ENCODE measurements at regions not wholly inside any gene's neighbourhood (a gene's known extent, or its start where the extent isn't known, plus 50 kb on each side); places are given as distances from the start of the nearest gene placed in this dataset.

DNA sequence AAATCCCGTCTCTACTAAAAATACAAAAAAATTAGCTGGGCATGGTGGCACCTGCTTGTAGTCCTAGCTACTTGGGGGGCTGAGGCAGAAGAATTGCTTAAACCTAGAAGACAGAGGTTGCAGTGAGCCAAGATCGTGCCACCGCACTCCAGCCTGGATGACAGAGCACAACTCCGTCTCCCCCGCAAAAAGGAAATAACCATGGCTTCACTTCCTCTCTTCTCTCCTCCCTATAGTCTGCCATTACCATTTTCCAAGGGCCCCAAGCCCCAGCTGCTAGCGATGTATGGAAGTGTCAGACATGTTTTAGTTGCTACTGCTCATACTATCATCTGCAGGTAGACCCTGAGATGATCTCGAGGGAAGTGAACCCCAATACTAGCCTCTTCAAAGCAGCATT lies 177.3 kb upstream of the FAM9B start:
- H3K27ac ChIP-seq (ENCODE audit: low read depth) = no peak overlapping the region
- Mint-ChIP-seq H3K27ac (no peak overlapping the region), H3K9me3 (no peaks in the 10 kb centered on the region; the same call in 2 of the 3 replicates), H3K36me3 (ENCODE audit: low read depth) (no peaks in the 10 kb centered on the region), H3K4me1 (peaks cover 12% of the 10 kb centered on the region; the same call in 2 of the 3 replicates), H3K27me3 (ENCODE audit: insufficient read depth, low read depth, poor library complexity) (peaks cover 2% of the 10 kb centered on the region), H3K4me3 (no peak overlapping the region)
- no peaks in the 10 kb centered on the region for H3K9me2 ChIP-seq (ENCODE audit: insufficient read depth)
- no peaks in the 10 kb centered on the region for H3K27me3 ChIP-seq (ENCODE audit: insufficient read depth)
- no peaks in the 10 kb centered on the region for H3K79me2 ChIP-seq (replicated peaks; ENCODE audit: insufficient read depth)
- ATAC-seq = no peak
- H3K4me2 ChIP-seq = no peak overlapping the region
- H3F3A ChIP-seq (replicated peaks; ENCODE audit: low read depth) = no peaks in the 10 kb centered on the region
- no peak for TF ChIP-seq REST (IDR thresholded peaks at IDR 0.05; ENCODE audit: unreplicated experiment)
- no peak for TF ChIP-seq EZH2 (IDR thresholded peaks at IDR 0.05; ENCODE audit: low read depth, unreplicated experiment)
- TF ChIP-seq JUNB (IDR thresholded peaks at IDR 0.05; ENCODE audit: unreplicated experiment) = no peak
- TF ChIP-seq, protein P1, sequence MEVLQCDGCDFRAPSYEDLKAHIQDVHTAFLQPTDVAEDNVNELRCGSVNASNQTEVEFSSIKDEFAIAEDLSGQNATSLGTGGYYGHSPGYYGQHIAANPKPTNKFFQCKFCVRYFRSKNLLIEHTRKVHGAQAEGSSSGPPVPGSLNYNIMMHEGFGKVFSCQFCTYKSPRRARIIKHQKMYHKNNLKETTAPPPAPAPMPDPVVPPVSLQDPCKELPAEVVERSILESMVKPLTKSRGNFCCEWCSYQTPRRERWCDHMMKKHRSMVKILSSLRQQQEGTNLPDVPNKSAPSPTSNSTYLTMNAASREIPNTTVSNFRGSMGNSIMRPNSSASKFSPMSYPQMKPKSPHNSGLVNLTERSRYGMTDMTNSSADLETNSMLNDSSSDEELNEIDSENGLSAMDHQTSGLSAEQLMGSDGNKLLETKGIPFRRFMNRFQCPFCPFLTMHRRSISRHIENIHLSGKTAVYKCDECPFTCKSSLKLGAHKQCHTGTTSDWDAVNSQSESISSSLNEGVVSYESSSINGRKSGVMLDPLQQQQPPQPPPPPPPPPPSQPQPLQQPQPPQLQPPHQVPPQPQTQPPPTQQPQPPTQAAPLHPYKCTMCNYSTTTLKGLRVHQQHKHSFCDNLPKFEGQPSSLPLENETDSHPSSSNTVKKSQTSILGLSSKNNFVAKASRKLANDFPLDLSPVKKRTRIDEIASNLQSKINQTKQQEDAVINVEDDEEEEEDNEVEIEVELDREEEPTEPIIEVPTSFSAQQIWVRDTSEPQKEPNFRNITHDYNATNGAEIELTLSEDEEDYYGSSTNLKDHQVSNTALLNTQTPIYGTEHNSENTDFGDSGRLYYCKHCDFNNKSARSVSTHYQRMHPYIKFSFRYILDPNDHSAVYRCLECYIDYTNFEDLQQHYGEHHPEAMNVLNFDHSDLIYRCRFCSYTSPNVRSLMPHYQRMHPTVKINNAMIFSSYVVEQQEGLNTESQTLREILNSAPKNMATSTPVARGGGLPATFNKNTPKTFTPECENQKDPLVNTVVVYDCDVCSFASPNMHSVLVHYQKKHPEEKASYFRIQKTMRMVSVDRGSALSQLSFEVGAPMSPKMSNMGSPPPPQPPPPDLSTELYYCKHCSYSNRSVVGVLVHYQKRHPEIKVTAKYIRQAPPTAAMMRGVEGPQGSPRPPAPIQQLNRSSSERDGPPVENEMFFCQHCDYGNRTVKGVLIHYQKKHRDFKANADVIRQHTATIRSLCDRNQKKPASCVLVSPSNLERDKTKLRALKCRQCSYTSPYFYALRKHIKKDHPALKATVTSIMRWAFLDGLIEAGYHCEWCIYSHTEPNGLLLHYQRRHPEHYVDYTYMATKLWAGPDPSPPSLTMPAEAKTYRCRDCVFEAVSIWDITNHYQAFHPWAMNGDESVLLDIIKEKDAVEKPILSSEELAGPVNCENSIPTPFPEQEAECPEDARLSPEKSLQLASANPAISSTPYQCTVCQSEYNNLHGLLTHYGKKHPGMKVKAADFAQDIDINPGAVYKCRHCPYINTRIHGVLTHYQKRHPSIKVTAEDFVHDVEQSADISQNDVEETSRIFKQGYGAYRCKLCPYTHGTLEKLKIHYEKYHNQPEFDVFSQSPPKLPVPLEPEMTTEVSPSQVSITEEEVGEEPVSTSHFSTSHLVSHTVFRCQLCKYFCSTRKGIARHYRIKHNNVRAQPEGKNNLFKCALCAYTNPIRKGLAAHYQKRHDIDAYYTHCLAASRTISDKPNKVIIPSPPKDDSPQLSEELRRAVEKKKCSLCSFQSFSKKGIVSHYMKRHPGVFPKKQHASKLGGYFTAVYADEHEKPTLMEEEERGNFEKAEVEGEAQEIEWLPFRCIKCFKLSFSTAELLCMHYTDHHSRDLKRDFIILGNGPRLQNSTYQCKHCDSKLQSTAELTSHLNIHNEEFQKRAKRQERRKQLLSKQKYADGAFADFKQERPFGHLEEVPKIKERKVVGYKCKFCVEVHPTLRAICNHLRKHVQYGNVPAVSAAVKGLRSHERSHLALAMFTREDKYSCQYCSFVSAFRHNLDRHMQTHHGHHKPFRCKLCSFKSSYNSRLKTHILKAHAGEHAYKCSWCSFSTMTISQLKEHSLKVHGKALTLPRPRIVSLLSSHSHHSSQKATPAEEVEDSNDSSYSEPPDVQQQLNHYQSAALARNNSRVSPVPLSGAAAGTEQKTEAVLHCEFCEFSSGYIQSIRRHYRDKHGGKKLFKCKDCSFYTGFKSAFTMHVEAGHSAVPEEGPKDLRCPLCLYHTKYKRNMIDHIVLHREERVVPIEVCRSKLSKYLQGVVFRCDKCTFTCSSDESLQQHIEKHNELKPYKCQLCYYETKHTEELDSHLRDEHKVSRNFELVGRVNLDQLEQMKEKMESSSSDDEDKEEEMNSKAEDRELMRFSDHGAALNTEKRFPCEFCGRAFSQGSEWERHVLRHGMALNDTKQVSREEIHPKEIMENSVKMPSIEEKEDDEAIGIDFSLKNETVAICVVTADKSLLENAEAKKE (CRISPR knock-in tag; IDR thresholded peaks at IDR 0.05) = no peak
- TF ChIP-seq, protein P2, sequence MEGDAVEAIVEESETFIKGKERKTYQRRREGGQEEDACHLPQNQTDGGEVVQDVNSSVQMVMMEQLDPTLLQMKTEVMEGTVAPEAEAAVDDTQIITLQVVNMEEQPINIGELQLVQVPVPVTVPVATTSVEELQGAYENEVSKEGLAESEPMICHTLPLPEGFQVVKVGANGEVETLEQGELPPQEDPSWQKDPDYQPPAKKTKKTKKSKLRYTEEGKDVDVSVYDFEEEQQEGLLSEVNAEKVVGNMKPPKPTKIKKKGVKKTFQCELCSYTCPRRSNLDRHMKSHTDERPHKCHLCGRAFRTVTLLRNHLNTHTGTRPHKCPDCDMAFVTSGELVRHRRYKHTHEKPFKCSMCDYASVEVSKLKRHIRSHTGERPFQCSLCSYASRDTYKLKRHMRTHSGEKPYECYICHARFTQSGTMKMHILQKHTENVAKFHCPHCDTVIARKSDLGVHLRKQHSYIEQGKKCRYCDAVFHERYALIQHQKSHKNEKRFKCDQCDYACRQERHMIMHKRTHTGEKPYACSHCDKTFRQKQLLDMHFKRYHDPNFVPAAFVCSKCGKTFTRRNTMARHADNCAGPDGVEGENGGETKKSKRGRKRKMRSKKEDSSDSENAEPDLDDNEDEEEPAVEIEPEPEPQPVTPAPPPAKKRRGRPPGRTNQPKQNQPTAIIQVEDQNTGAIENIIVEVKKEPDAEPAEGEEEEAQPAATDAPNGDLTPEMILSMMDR (conservative IDR thresholded peaks at IDR 0.05; ENCODE audit: low read depth in 2 of 2) = no peak
- TF ChIP-seq NANOG (IDR thresholded peaks at IDR 0.05; ENCODE audit: borderline replicate concordance) = no peak
- TF ChIP-seq ZNF114 (CRISPR knock-in tag; IDR thresholded peaks at IDR 0.05) = no peak
- no peak for TF ChIP-seq EZH2phosphoT487 (IDR thresholded peaks at IDR 0.05; ENCODE audit: unreplicated experiment)
- H2AFZ ChIP-seq = no peak overlapping the region
- no peaks in the 10 kb centered on the region for H3K36me3 ChIP-seq (ENCODE audit: insufficient read depth)
- H3K4me3 ChIP-seq = no peak overlapping the region
- DNase-seq (ENCODE audit: low spot score) = no peak
- peaks cover 9% of the 10 kb centered on the region for H3K4me1 ChIP-seq (ENCODE audit: insufficient read depth)
- H4K20me1 ChIP-seq (replicated peaks; ENCODE audit: insufficient read depth) = no peaks in the 10 kb centered on the region

All from GM23338 (cell line).